Inflammatory macrophage (primary cell): ENCODE measurements at regions not wholly inside any gene's neighbourhood (a gene's known extent, or its start where the extent isn't known, plus 50 kb on each side); places are given as distances from the start of the nearest gene placed in this dataset.
"Not testable (repeated sequence)": the region's sequence is repeated elsewhere in the genome, so short reads cannot be mapped to it uniquely, and the experiment has no call there.

Experiments used
- DNase-seq, 2 donors: peaks; one replicate each; pipeline ENCODE4 v3.0.0-alpha.2; 2020 to 2022

- DNase-seq: no peak
Measured at GRCh38 chr5:130452744-130453143, 548.5 kb downstream of the CHSY3 start.

- DNase-seq: no peak
Measured at GRCh38 chr5:130436430-130436829, 532.2 kb downstream of the CHSY3 start.

DNA sequence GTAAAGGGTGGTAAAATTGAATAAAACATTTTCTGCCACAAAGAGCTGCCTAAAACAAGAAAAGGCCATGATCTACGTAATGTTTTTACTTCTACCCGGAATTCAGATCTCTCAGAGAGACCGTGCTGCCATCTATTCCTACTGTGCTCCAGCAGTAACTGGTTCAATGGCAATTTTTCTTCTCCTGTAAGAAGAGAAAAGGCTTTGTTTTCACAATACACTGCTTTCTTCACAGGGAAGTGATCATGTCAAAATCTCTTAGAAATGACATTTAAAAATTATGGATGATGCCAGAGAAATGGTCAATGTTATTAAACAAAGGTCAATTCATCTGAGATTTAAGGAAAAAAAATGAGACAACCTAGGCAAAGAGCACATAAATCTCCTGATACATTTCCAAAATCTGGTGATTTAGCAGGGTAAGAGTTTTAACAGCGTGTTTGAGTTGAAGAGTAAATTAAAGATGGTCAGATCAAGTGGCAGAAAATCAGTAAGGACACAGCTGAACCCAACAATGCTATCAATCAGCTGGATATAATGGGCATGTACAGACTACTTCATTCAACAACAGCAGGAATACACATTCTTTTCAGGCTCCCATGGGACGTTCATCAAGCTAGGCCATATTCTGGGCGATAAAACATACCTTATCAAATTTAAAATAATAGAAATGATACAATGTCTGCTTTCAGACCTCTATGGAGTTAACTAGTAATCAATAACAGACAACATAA, 523.1 kb downstream of the CHSY3 start:
- no peak for DNase-seq

- DNase-seq: no peak
Measured at GRCh38 chr5:130425424-130425823, 521.2 kb downstream of the CHSY3 start.

- DNase-seq: no peak
Measured at GRCh38 chr5:130424341-130424740, 520.1 kb downstream of the CHSY3 start.

DNA sequence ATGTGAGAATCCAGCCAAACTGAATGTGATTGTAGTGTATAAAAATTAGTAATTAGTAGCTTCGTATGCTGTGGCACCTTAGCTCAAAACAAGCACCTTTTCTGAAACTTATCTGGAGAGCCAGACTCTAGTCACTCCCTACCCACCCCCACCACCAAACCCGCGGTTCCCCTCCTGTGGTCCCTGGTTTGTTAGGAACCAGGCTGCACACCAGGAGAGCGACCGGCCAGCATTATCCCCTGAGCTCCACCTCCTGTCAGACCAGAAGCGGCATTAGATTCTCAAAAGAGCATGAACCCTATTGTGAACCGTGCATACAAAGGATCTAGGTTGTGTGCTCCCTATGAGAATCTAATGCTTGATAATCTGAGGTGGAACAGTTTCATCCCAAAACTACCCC, 498.6 kb downstream of the CHSY3 start:
- DNase-seq: no peak

- no peak for DNase-seq
Measured at GRCh38 chr5:130400091-130400490, 495.8 kb downstream of the CHSY3 start.

DNA sequence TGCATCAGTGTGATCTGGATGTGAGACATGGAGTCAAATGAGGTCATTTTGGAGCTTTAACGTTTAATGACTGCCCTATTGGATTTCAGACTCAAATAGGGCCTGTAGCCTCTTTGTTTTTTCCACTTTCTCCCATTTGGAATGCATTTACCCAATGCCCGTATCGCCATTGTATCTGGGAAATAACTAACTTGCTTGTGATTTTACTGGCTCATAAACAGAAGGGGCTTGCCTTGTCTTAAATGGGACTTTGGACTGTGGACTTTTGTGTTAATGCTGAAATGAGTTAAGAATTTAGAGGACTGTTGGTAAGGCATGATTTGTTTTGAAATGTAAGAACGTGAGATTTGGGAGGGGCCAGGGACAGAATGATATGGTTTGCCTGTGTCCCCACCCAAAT, 494.6 kb downstream of the CHSY3 start:
- no peak for DNase-seq

GRCh38 chr5:130397727-130398126, 493.5 kb downstream of the CHSY3 start:
- DNase-seq: not testable (repeated sequence)

DNA sequence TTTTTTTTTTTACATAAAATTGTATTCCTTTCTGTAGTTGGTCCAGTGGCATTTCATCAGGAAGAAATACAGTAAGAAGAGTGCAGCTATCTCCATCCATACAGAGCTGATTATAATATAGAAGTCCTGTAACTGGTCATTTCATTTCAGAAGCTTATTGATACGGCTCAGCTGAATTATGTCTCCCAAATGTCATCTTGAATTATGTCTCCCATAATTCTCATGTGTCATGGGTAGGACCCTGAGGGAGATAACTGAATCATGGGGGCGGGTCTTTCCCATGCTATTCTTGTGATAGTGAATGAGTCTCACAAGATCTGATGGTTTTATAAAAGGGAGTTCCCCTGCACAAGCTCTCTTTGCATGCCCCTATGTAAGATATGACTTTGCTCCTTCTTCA, 492.9 kb downstream of the CHSY3 start:
- no peak for DNase-seq

DNA sequence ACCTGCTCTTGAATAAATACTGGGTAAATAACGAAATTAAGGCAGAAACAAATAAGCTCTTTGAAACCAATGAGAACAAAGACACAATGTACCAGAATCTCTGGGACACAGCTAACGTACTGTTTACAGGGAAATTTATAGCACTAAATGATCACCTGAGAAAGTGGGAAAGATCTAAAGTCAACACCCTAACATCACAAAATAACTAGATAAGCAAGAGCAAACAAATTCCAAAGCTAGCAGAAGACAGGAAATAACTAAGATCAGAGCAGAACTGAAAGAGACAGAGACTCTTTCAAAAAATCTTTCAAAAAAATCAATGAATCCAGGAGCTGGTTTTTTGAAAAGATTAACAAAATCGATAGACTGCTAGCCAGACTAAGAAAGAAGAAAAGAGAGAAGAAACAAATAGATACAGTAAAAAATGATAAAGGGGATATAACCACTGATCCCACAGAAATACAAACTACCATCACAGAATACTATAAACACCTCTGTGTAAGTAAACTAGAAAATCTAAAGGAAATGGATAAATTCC, 487.5 kb downstream of the CHSY3 start:
- DNase-seq: not testable (repeated sequence)

- no peak for DNase-seq
Measured at GRCh38 chr5:130386155-130386554, 481.9 kb downstream of the CHSY3 start.

GRCh38 chr5:130385656-130386055, 481.4 kb downstream of the CHSY3 start:
- no peak for DNase-seq

- DNase-seq: no peak
Measured at GRCh38 chr5:130365956-130366355, 461.7 kb downstream of the CHSY3 start.

- DNase-seq: no peak
Measured at GRCh38 chr5:130350131-130350530, 445.9 kb downstream of the CHSY3 start.

DNA sequence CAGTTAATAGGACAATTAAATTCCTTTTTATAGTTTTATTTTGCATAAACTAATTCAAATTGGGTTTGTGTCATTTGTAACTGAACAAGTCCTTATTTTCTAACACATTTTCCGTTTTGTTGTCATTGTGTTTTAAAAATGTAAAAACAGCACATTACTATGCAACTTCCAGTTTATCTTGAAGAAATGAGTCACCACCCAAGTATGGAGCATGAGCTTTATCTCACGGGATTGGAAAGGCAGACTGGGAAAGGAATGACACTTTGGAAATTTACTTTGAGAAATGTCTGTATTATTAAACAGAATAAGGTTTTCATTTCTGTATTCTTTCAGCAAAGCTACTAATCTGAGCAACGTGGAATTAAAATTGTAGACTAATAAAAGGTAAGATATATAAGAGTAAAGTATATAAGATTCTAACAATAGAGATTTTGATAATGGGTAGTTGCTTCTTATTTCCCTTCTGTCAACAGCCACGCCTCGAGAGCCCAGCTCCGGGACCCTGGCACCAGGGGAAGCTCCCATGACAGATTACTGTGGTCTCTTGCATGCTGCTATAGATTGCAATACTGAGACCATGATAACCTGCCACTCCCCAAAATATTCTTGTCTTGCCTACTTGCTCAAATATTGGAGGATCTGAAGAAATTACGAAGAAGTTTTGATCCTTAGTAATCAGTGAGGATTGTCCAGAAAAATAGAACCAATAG, 433.1 kb downstream of the CHSY3 start:
- no peak for DNase-seq

GRCh38 chr5:130335117-130335516, 430.9 kb downstream of the CHSY3 start:
- DNase-seq: no peak

- DNase-seq: no peak
Measured at GRCh38 chr5:130333089-130333488, 428.8 kb downstream of the CHSY3 start.

GRCh38 chr5:130331332-130331731, 427.1 kb downstream of the CHSY3 start:
- no peak for DNase-seq

DNA sequence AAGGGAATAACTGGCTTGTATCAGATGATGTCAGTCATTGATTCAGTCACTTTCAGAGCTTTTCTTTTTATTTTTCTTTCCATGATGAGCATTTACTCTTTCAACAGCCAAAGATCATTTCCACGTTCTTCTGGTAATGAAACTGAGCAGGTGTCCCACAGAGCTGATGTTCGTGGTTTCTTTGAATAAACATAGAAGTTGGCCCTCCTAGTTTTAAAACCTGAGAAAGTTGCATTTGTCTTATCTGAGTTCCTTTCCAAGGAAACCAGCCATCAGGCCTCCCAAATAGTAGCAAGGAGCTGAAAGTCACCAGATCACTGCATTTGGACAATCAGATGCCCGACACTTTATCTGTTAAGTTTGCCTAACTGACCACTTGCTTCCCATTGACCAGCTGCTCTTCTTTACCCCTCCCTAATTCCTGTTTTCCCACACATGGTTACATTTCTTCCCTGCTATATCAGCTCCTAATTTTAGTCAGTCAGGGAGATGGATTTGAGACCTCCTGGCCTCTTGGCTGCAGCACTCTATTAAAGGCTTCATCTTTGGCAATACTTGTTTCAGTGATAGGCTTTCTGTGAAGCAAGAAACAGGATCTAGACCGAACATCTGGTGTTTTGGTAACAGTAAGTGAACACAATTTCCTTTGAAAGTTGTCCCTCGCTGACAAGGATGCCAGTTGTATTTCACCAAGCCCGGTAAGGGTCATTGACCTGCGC, 420.8 kb downstream of the CHSY3 start:
- no peak for DNase-seq

DNA sequence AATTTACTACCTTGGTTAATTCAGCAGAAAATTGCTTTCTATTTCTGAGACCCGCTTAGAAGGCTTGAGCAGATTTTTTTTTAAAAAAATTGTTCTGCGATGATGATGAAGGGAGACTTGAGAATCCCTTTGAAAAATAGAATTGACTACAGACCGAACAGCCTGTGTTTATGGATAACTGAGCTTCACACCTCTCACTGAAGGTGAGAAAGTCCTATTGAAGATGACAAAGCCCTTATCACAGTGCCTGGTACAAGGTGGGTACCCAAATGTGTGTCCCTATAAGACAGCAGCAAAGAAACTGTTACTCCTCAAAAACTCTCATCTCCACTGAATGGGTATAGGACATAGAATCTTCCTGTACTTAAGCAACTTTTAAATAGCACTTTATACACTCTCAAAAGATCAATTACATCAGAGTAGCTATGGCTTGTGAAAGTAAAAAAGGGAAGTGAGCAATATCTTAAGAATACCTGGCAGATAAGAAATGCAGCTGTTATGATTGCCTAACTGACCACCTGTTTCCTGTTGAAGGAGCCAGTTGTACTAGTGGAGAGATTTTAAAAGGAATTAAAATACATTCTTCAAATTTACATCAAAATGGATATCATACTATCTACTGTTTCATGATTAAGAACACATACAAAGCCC, 419.7 kb downstream of the CHSY3 start:
- no peak for DNase-seq

GRCh38 chr5:130321931-130322330, 417.7 kb downstream of the CHSY3 start:
- no peak for DNase-seq
